Caco-2 (cell line): ENCODE measurements at regions not wholly inside any gene's neighbourhood (a gene's known extent, or its start where the extent isn't known, plus 50 kb on each side); places are given as distances from the start of the nearest gene placed in this dataset.

Source experiments
- BruUV-seq: library from RNA; stranded (reverse); fragments of 400-500 nt; replicated peaks from 2 replicates; lab custom pipeline; 2021; lab: Mats Ljungman, UMichigan
- CTCF ChIA-PET: fragments of 300-600 bp; sonication (Branson Sonifier 250); formaldehyde crosslinking; loops from one replicate; lab custom pipeline; 2022; ENCODE audit warnings: antibody characterized with exemption; lab: Charles Lee
- POLR2A ChIA-PET: fragments of 300-600 bp; sonication (Branson Sonifier 250); formaldehyde crosslinking; loops from one replicate; lab custom pipeline; 2022; ENCODE audit warnings: antibody characterized with exemption; lab: Charles Lee
- DNase-seq, 2 experiments: peaks; one replicate each; pipeline versions ENCODE4 v3.0.0 to v3.0.0-alpha.2; 2020 to 2022
- H3K27me3 ChIP-seq: replicated peaks from 2 replicates; pipeline ENCODE4 v1.6.0; 2011; ENCODE audit warnings: low read length; ENCODE audit not compliant: control insufficient read depth, insufficient read depth
- H3K36me3 ChIP-seq: 2 replicates; pipeline ENCODE4 v1.5.1; 2011; ENCODE audit warnings: low read length; ENCODE audit not compliant: control insufficient read depth, insufficient read depth
- H3K4me1 ChIP-seq: fragments of 250-450 bp; sonication (Bioruptor Pico); 2 replicates; pipeline ENCODE4 v1.5.1; 2020; ENCODE audit warnings: mild to moderate bottlenecking
- H3K4me3 ChIP-seq: 2 replicates; pipeline ENCODE4 v1.5.1; 2011; ENCODE audit warnings: low read depth, mild to moderate bottlenecking, control low read depth, low read length
- H3K9me3 ChIP-seq: fragments of 250-450 bp; sonication (Bioruptor Pico); 2 replicates; pipeline ENCODE4 v1.5.1; 2020; ENCODE audit warnings: mild to moderate bottlenecking, moderate library complexity
- H3K27ac Mint-ChIP-seq: one replicate; pipeline ENCODE4 v1.8.0; 2022; ENCODE audit warnings: mixed read lengths; ENCODE audit not compliant: unreplicated experiment
- H3K27me3 Mint-ChIP-seq: one replicate; pipeline ENCODE4 v1.8.0; 2022; ENCODE audit warnings: mixed read lengths; ENCODE audit not compliant: insufficient read depth, unreplicated experiment
- H3K36me3 Mint-ChIP-seq: one replicate; pipeline ENCODE4 v1.8.0; 2022; ENCODE audit warnings: mild to moderate bottlenecking, mixed read lengths; ENCODE audit not compliant: insufficient read depth, unreplicated experiment
- H3K4me1 Mint-ChIP-seq: one replicate; pipeline ENCODE4 v1.8.0; 2022; ENCODE audit warnings: low read depth, mixed read lengths; ENCODE audit not compliant: unreplicated experiment
- H3K4me3 Mint-ChIP-seq: one replicate; pipeline ENCODE4 v1.8.0; 2022; ENCODE audit warnings: mild to moderate bottlenecking, moderate library complexity, mixed read lengths; ENCODE audit not compliant: unreplicated experiment
- H3K9me3 Mint-ChIP-seq: one replicate; pipeline ENCODE4 v1.8.0; 2022; ENCODE audit warnings: mixed read lengths; ENCODE audit not compliant: unreplicated experiment
- intact Hi-C: fragments of 100-400 bp; cut with micrococcal nuclease; formaldehyde crosslinking; loops from one replicate; pipeline ENCODE4 v1.10.0; 2022; ENCODE audit not compliant: unreplicated experiment
- TF ChIP-seq, protein P1 (sequence below), 2 experiments: fragments of 200-600 bp in 1 of 2; IDR thresholded peaks; 1 replicate in 1 of 2; 2 replicates in 1 of 2; pipeline versions ENCODE4 v1.5.1 to v1.8.0; 2011 to 2022; ENCODE audit warnings: antibody characterized with exemption in 1 of 2, control low read depth in 1 of 2, inconsistent platforms in 1 of 2, low read depth in 1 of 2, low read length in 1 of 2, mild to moderate bottlenecking in 1 of 2, moderate library complexity in 1 of 2; ENCODE audit not compliant: insufficient read depth in 1 of 2, severe bottlenecking in 1 of 2, unreplicated experiment in 1 of 2

DNA sequence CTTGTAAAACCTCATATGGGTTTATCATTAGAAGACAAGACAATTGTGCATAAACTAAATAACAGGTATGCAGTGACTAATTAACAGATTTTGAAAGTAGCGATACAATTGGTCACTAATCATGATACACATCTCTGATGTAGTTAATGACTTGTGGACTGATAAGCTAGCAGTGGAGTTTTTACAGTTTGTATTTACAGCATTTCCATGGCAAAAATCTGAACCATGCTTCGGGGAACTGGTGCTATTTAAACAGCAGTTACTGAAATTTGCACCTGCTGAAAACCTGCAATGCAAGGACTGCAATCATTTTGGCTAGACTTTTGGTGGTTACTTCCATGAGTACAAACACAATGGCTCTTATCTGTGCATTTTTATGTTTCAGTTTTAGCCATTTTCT, 471.2 kb downstream of the RERGL start:
- Mint-ChIP-seq H3K4me1 (no peaks in the 10 kb centered on the region), H3K27ac (no peak overlapping the region), H3K9me3 (peaks cover 19% of the 10 kb centered on the region), H3K36me3 (no peaks in the 10 kb centered on the region), H3K4me3 (no peak overlapping the region), H3K27me3 (no peaks in the 10 kb centered on the region)
- no peaks in the 10 kb centered on the region for H3K9me3 ChIP-seq
- TF ChIP-seq, protein P1, sequence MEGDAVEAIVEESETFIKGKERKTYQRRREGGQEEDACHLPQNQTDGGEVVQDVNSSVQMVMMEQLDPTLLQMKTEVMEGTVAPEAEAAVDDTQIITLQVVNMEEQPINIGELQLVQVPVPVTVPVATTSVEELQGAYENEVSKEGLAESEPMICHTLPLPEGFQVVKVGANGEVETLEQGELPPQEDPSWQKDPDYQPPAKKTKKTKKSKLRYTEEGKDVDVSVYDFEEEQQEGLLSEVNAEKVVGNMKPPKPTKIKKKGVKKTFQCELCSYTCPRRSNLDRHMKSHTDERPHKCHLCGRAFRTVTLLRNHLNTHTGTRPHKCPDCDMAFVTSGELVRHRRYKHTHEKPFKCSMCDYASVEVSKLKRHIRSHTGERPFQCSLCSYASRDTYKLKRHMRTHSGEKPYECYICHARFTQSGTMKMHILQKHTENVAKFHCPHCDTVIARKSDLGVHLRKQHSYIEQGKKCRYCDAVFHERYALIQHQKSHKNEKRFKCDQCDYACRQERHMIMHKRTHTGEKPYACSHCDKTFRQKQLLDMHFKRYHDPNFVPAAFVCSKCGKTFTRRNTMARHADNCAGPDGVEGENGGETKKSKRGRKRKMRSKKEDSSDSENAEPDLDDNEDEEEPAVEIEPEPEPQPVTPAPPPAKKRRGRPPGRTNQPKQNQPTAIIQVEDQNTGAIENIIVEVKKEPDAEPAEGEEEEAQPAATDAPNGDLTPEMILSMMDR (IDR thresholded peaks at IDR 0.05; ENCODE audit: insufficient read depth in 1 of 2, low read depth in 1 of 2, low read length in 1 of 2, severe bottlenecking in 1 of 2, unreplicated experiment in 1 of 2) = no peak
- no TSS peak for BruUV-seq
- H3K27me3 ChIP-seq = no peaks in the 10 kb centered on the region
- DNase-seq = no peak
- CTCF ChIA-PET = no interaction called here
- POLR2A ChIA-PET = no interaction called here
- H3K36me3 ChIP-seq = no peaks in the 10 kb centered on the region
- intact Hi-C loops = no loop called here
- H3K4me1 ChIP-seq = no peaks in the 10 kb centered on the region
- no peak overlapping the region for H3K4me3 ChIP-seq

DNA sequence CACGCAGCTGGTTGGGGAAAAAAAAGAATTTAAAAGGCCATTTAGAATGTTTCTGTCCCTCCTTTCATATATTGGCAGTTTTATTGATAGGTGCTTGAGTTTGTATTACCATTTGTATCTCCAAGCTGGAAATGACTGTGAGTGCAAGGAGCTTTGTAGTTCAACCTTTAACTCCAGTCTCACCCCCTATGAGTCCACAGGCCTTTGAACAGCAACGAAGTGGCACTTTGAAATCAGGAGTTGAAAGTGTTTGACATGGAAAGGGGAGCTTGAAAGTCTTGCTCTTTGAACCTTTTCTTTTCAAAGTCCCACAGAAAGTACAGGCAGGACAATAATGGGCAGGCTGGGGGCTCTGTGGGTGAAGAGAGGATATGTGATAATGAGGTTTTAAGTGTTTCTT, 480.3 kb downstream of the RERGL start:
- Histone ChIP-seq H3K9me3 (no peaks in the 10 kb centered on the region), H3K36me3 (no peaks in the 10 kb centered on the region), H3K4me1 (no peaks in the 10 kb centered on the region), H3K27me3 (no peaks in the 10 kb centered on the region), H3K4me3 (no peak overlapping the region)
- POLR2A ChIA-PET = no interaction called here
- no peak overlapping the region for H3K4me3 Mint-ChIP-seq
- no peak overlapping the region for H3K27ac Mint-ChIP-seq
- DNase-seq = no peak
- H3K9me3 Mint-ChIP-seq = no peaks in the 10 kb centered on the region
- H3K27me3 Mint-ChIP-seq = no peaks in the 10 kb centered on the region
- BruUV-seq = no TSS peak
- CTCF ChIA-PET = no interaction called here
- TF ChIP-seq, protein P1 (IDR thresholded peaks at IDR 0.05; ENCODE audit: insufficient read depth in 1 of 2, low read depth in 1 of 2, low read length in 1 of 2, severe bottlenecking in 1 of 2, unreplicated experiment in 1 of 2) = no peak
- H3K36me3 Mint-ChIP-seq = no peaks in the 10 kb centered on the region
- intact Hi-C loops = no loop called here
- H3K4me1 Mint-ChIP-seq = no peaks in the 10 kb centered on the region

DNA sequence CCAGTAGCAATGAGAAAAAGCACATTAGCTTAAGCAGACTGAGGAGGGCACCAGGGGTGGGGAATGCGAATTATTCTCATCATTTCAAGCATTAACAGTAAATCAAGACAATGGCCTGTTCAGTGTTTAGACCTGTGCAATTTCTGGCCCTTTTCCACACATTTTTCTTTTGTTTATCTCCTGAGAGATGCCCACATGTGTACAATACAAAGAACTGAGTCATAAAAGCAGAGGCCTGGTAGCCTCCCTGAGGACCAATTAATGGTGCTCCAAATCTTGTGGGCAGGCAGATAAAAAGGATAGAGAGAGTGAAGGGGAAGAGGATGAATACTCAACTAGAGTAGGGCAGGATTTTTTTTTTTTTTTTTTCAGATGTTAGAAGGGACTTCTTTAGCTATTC, 480.8 kb downstream of the RERGL start:
- no peaks in the 10 kb centered on the region for H3K4me1 Mint-ChIP-seq
- CTCF ChIA-PET = no interaction called here
- DNase-seq = no peak
- intact Hi-C loops = no loop called here
- no peaks in the 10 kb centered on the region for H3K27me3 Mint-ChIP-seq
- H3K27me3 ChIP-seq = no peaks in the 10 kb centered on the region
- H3K4me3 Mint-ChIP-seq = no peak overlapping the region
- H3K4me1 ChIP-seq = no peaks in the 10 kb centered on the region
- POLR2A ChIA-PET = no interaction called here
- H3K36me3 ChIP-seq = no peaks in the 10 kb centered on the region
- no TSS peak for BruUV-seq
- H3K36me3 Mint-ChIP-seq = no peaks in the 10 kb centered on the region
- H3K4me3 ChIP-seq = no peak overlapping the region
- TF ChIP-seq, protein P1 (IDR thresholded peaks at IDR 0.05; ENCODE audit: insufficient read depth in 1 of 2, low read depth in 1 of 2, low read length in 1 of 2, severe bottlenecking in 1 of 2, unreplicated experiment in 1 of 2) = no peak
- no peak overlapping the region for H3K27ac Mint-ChIP-seq
- H3K9me3 ChIP-seq = no peaks in the 10 kb centered on the region
- H3K9me3 Mint-ChIP-seq = no peaks in the 10 kb centered on the region
